ENCODE measurements at regions not wholly inside any gene's neighbourhood (a gene's known extent, or its start where the extent isn't known, plus 50 kb on each side); places are given as distances from the start of the nearest gene placed in this dataset.

DNA sequence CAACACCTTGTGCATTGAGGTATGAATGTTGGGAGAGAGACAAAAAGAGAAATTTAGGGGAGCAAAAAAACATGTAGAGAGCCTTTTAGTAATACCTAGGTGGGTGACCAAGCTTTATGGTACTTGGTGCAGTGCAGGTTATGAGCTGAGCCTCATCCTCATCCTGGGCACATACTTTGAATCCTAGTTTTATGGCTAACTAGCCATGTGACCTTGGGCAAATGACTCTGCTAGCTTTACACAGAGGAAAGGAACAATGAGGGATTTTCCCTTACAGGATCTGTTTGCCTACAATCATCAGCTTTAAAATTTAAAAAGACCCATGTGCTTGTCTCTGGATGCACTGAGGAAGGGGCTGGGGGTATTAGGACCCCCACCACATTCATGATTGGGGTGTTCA, 187.8 kb upstream of the ISX start:
- no peak overlapping the region for H3K4me3 ChIP-seq (ENCODE audit: low read length)
- no peak for DNase-seq (ENCODE audit: low read depth)
- TF ChIP-seq, protein P1, sequence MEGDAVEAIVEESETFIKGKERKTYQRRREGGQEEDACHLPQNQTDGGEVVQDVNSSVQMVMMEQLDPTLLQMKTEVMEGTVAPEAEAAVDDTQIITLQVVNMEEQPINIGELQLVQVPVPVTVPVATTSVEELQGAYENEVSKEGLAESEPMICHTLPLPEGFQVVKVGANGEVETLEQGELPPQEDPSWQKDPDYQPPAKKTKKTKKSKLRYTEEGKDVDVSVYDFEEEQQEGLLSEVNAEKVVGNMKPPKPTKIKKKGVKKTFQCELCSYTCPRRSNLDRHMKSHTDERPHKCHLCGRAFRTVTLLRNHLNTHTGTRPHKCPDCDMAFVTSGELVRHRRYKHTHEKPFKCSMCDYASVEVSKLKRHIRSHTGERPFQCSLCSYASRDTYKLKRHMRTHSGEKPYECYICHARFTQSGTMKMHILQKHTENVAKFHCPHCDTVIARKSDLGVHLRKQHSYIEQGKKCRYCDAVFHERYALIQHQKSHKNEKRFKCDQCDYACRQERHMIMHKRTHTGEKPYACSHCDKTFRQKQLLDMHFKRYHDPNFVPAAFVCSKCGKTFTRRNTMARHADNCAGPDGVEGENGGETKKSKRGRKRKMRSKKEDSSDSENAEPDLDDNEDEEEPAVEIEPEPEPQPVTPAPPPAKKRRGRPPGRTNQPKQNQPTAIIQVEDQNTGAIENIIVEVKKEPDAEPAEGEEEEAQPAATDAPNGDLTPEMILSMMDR (conservative IDR thresholded peaks at IDR 0.05; ENCODE audit: low read depth, low read length): no peak

DNA sequence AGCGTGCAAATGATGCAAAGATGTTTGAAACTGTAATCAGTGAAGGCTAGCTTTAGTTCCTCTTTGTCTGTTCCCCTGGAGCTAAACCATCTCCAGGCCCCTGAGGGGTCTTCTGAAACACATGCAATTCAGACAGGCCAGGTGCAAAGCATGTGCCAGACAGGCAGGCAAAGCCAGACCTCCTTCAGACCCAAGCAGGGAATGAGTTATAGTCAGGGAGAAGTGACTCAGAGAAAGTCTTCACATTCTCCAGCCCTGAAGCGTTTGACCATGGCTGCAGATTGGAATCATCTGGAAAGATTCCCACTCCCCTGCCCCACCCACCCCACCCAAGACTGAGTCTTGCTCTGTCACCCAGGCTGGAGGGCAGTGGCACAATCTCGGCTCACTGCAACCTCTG, 187.0 kb upstream of the ISX start:
- DNase-seq (ENCODE audit: low read depth): no peak
- TF ChIP-seq, protein P1 (conservative IDR thresholded peaks at IDR 0.05; ENCODE audit: low read depth, low read length): no peak

DNA sequence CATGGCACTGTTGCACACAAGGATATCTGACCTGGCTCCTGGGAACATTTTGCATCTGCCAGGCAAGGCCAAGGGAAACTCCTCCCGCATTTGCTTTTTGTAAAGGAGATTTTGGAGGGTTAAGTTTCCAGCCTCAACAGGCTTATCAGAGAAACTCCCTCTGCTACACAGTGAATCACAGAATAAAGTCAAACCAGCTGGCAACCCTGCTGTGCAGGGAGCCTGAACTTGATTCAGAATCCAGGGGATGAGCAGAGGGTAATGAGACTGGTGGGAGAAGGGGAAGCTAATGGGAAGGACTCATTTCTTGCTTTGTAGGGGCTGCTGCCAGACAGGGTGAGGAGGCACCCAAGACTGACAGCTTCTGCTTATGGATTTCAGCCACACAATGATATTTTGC, 185.3 kb upstream of the ISX start:
- no peak overlapping the region for H3K4me3 ChIP-seq (ENCODE audit: low read length)
- DNase-seq (ENCODE audit: low read depth): no peak
- TF ChIP-seq, protein P1 (conservative IDR thresholded peaks at IDR 0.05; ENCODE audit: low read depth, low read length): no peak

More for the DNA sequence above, 187.0 kb upstream of the ISX start:
- H3K4me3 ChIP-seq (ENCODE audit: low read length): no peak overlapping the region

DNA sequence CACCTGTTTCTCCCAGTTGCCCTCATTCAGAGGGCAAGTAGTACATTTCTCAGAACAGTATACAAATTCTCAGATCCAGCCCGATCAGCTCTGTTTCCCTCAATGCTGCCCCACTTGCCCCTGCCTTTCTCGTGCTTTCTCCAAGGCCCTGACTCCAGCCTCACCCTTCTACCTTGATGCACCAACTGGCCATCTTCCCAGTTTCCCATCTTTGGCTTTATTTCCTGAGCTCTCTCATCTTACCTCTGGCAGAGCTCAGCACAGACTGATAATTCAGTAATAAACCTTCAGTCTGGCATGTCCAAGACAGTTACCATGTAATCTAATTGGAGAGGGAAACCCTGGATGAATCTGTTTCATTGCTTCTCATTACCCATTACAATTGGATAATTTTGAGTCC, 184.5 kb upstream of the ISX start:
- no peak overlapping the region for H3K4me3 ChIP-seq (ENCODE audit: low read length)
- TF ChIP-seq, protein P1 (conservative IDR thresholded peaks at IDR 0.05; ENCODE audit: low read depth, low read length): no peak
- no peak for DNase-seq (ENCODE audit: low read depth)

DNA sequence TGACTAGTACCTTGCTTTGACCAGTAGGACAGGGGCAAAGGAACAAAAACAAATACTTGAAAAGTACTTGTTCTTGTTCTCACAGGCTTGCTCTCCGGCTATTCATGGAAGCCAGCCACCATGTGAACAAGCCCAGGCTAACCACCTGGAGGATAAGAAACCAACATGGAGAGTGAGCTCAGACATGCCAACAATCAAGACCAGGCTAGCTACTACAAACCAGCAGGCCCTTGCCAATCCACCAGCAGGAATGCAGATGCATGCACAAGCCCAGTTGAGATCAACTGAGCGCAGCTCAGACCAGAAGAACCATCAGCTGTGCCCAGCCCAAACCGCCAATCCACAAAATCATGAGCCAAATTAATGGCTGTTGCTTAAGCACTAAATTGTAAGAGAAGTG, 180.1 kb upstream of the ISX start:
- TF ChIP-seq, protein P1 (conservative IDR thresholded peaks at IDR 0.05; ENCODE audit: low read depth, low read length): no peak
- H3K4me3 ChIP-seq (ENCODE audit: low read length): no peak overlapping the region
- DNase-seq (ENCODE audit: low read depth): no peak

DNA sequence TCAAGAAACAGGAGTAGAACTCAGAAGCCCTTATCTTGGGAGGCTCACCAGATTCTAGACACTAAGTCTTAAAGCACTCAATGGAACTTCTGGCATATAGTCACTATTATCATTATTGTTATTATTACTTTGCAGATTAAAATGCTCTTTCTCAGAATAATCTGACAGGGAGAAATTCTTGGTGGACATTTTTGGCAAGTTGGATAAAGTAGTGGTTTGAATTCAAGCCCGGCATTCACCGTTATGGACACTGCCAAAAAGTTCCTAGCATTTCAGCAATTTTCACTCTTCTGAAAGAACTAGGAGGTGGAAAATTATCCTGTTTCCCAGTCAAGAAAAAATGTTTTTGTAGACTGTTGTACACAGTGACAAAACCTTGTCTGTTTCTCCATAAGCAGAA, 179.6 kb upstream of the ISX start:
- DNase-seq (ENCODE audit: low read depth): no peak
- no peak overlapping the region for H3K4me3 ChIP-seq (ENCODE audit: low read length)
- TF ChIP-seq, protein P1 (conservative IDR thresholded peaks at IDR 0.05; ENCODE audit: low read depth, low read length): no peak

DNA sequence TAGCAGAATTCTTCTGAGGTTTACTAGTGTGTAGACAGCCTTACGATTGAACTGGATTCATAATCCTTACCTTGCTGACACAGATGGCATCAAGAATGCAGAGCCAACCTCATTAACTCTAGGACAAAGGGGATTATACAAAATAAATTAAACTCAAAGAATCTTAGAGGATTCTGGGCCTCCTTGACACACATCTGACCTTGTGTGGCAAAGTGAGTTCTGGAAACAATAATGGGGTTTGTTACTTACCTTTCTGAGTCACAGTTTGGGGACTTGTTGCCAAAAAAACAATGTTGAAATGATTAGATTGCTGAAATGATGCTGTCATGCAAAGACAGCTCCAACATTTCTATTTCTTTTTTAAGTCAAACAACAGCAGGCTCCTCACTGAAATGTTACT, 179.1 kb upstream of the ISX start:
- no peak overlapping the region for H3K4me3 ChIP-seq (ENCODE audit: low read length)
- TF ChIP-seq, protein P1 (conservative IDR thresholded peaks at IDR 0.05; ENCODE audit: low read depth, low read length): no peak
- DNase-seq (ENCODE audit: low read depth): no peak

Data from retinal pigment epithelial cell (primary cell).